OCI-LY3 (cell line): ENCODE measurements at regions not wholly inside any gene's neighbourhood (a gene's known extent, or its start where the extent isn't known, plus 50 kb on each side); places are given as distances from the start of the nearest gene placed in this dataset.

ENCODE experiments used
- H2AFZ ChIP-seq: fragments of 200-600, 300-600 bp; shearing (Covaris generic); 2 replicates; pipeline ENCODE4 v1.6.0; 2014; ENCODE audit warnings: antibody characterized with exemption, low read depth, low read length
- H3K27ac ChIP-seq: fragments of 200-600, 300-600 bp; sonication (generic); 2 replicates; pipeline ENCODE4 v1.5.1; 2014; ENCODE audit warnings: mild to moderate bottlenecking, low read length, moderate library complexity, mixed read lengths
- H3K27me3 ChIP-seq: fragments of 200-600, 300-600 bp; sonication (generic); 2 replicates; pipeline ENCODE4 v1.6.1; 2014; ENCODE audit warnings: low read depth, low read length, mixed read lengths
- H3K36me3 ChIP-seq: fragments of 200-600, 300-600 bp; sonication (generic); replicated peaks from 2 replicates; pipeline ENCODE3; 2014; ENCODE audit warnings: low read depth, low read length, mixed read lengths
- H3K4me1 ChIP-seq: fragments of 300-600, 200-600 bp; sonication (generic); 2 replicates; pipeline ENCODE4 v1.6.1; 2014; ENCODE audit warnings: low read length, mixed read lengths
- H3K4me2 ChIP-seq: fragments of 200-600, 300-600 bp; sonication (generic); 2 replicates; pipeline ENCODE4 v1.6.1; 2014; ENCODE audit warnings: low read length, mixed read lengths
- H3K4me3 ChIP-seq: fragments of 300-600, 200-600 bp; sonication (generic); 2 replicates; pipeline ENCODE4 v1.5.1; 2014; ENCODE audit warnings: antibody characterized with exemption, mild to moderate bottlenecking, low read length, moderate library complexity
- H3K79me2 ChIP-seq: fragments of 300-600, 200-600 bp; shearing (Covaris generic); 2 replicates; pipeline ENCODE4 v1.6.1; 2014; ENCODE audit warnings: mild to moderate bottlenecking, low read length, mixed read lengths
- H3K9ac ChIP-seq: fragments of 300-600, 200-600 bp; shearing (Covaris generic); 2 replicates; pipeline ENCODE4 v1.6.0; 2014; ENCODE audit warnings: mild to moderate bottlenecking, low read length, moderate library complexity
- H3K9me3 ChIP-seq: fragments of 200-600, 300-600 bp; shearing (Covaris generic); 2 replicates; pipeline ENCODE4 v1.6.1; 2014; ENCODE audit warnings: low read length, mixed read lengths; ENCODE audit not compliant: insufficient read depth
- H4K20me1 ChIP-seq: fragments of 200-600, 300-600 bp; sonication (generic); 2 replicates; pipeline ENCODE4 v1.6.1; 2016; ENCODE audit warnings: low read length, mixed read lengths; ENCODE audit not compliant: insufficient read depth
- EZH2phosphoT487 ChIP-seq: fragments of 200-600 bp; shearing (Covaris generic); IDR thresholded peaks from 2 replicates; pipeline ENCODE4 v1.6.1; 2018; ENCODE audit warnings: antibody characterized with exemption, mixed run types, low read depth
- TF ChIP-seq, protein P1 (sequence below): fragments of 200-600, 300-600 bp; sonication (generic); IDR thresholded peaks from 2 replicates; pipeline ENCODE4 v1.5.1; 2014; ENCODE audit warnings: antibody characterized with exemption, low read length, low read depth

DNA sequence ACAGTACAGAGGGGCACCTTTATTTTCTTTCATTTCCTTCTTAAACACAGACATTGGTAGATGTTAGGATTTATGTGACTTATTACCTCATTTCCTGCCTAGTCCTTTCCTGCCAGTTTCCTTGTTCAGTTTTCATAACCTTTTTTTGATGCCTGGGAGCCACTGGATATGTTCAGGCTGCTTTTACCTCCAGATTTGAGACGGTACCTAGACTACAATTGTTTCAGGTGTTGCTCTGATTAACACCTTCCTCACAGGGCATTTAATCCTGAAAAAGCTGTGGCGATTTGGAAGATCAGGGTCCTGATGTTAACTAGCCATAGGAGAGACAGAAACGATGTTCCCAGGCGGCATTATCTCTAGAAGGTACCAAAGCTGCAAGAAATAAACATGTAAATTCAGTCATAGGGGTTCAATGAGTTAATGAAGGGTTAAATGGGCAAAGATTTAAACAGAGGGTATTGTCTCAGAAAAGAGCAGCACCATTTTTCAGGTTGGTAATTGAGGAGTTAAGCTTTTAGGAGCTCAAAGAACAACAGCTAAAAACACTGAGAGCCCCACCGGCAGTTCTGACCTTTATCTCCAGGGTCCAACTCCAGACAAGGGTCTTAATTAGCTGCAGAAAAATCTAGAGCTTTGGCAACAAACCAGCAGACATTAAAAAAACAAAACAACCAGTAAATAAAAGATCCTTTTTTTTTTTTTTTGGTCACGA, 93.3 kb downstream of the HRH4 start:
- Histone ChIP-seq H3K9ac (no peak overlapping the region), H3K4me2 (no peak overlapping the region), H3K27ac (no peak overlapping the region), H3K4me1 (no peaks in the 10 kb centered on the region), H3K79me2 (no peaks in the 10 kb centered on the region), H3K27me3 (peaks cover 3% of the 10 kb centered on the region; the same call in 1 of the 2 replicates), H4K20me1 (no peaks in the 10 kb centered on the region), H3K4me3 (no peak overlapping the region), H3K36me3 (no peaks in the 10 kb centered on the region), H2AFZ (no peak overlapping the region), H3K9me3 (no peaks in the 10 kb centered on the region)
- TF ChIP-seq EZH2phosphoT487: no peak
- TF ChIP-seq, protein P1, sequence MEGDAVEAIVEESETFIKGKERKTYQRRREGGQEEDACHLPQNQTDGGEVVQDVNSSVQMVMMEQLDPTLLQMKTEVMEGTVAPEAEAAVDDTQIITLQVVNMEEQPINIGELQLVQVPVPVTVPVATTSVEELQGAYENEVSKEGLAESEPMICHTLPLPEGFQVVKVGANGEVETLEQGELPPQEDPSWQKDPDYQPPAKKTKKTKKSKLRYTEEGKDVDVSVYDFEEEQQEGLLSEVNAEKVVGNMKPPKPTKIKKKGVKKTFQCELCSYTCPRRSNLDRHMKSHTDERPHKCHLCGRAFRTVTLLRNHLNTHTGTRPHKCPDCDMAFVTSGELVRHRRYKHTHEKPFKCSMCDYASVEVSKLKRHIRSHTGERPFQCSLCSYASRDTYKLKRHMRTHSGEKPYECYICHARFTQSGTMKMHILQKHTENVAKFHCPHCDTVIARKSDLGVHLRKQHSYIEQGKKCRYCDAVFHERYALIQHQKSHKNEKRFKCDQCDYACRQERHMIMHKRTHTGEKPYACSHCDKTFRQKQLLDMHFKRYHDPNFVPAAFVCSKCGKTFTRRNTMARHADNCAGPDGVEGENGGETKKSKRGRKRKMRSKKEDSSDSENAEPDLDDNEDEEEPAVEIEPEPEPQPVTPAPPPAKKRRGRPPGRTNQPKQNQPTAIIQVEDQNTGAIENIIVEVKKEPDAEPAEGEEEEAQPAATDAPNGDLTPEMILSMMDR: no peak

DNA sequence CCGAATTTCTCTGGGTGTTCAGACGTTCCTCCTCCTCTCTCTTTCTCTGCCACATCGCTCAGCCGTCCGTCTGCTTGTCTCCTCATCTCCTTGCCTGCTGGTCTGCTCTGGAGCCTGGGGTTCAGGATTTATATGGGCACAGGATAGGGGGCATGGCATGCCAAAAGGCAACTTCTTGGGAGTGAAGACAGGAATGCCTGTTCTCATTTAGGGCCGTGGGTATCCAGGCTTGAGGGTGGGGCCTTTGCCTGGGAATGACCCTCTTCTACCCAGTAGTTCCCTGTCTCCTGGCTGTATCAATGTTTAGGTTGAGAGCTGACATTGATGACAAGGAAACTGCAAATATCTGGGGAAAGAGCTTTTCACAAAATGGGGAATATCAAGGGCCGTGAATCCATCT, 98.0 kb downstream of the HRH4 start:
- Histone ChIP-seq H3K4me2 (no peak overlapping the region), H3K27ac (no peak overlapping the region), H3K27me3 (peaks cover 9% of the 10 kb centered on the region), H4K20me1 (no peaks in the 10 kb centered on the region), H3K9me3 (no peaks in the 10 kb centered on the region), H3K4me1 (no peaks in the 10 kb centered on the region), H2AFZ (no peak overlapping the region), H3K9ac (no peak overlapping the region), H3K79me2 (no peaks in the 10 kb centered on the region), H3K4me3 (no peak overlapping the region), H3K36me3 (no peaks in the 10 kb centered on the region)
- TF ChIP-seq EZH2phosphoT487: no peak

DNA sequence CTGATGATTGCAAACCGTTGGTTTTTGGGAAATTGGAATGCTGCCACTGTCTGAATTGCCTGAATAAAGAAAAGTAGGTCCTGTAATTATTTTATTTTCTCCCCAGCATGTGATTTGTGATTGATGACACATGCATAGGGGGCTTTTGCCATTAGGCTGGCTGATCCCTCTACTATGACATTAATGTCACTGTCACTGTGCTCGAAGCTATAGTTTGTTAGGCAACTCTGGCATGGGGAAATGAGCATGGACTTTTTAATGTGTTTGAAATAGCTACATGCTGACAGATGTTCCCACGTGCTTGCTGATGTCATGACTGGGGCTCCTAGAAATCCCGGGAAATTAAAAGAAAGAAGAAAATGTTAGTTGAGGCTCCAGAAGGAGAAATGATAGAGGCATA, 99.1 kb downstream of the HRH4 start:
- Histone ChIP-seq H3K27ac (no peak overlapping the region), H3K9ac (no peak overlapping the region), H3K79me2 (no peaks in the 10 kb centered on the region), H3K4me1 (no peaks in the 10 kb centered on the region), H3K4me3 (no peak overlapping the region), H3K36me3 (no peaks in the 10 kb centered on the region), H3K9me3 (no peaks in the 10 kb centered on the region), H2AFZ (no peak overlapping the region), H4K20me1 (no peaks in the 10 kb centered on the region), H3K4me2 (no peak overlapping the region), H3K27me3 (peaks cover 6% of the 10 kb centered on the region; the same call in 1 of the 2 replicates)
- TF ChIP-seq EZH2phosphoT487: no peak
- TF ChIP-seq, protein P1: no peak

DNA sequence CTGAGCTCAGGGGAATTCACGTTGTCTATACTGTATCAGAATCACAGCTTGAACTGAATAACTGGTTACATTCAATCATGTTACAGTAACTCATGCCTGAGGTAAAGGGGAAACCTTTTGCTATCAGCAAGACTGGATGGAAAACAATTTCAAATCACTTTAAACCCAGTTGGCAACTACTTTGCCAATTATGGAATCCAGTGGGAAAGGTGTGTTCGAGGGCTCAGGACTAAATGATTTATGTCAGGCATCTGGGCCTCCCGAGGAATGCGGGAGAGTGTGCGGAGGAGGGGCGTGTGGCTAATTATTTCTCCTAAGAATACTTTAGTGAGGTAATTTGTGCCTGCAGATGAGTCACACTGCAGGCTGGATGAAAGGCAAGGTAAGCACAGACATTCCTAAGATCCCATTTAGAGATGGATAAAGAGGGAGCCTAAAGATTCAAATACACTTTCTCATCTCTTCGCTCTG, 100.1 kb downstream of the HRH4 start:
- H3K27me3 ChIP-seq: peaks cover 6% of the 10 kb centered on the region; the same call in 1 of the 2 replicates
- H3K4me1 ChIP-seq: no peaks in the 10 kb centered on the region
- no peak for TF ChIP-seq EZH2phosphoT487
- TF ChIP-seq, protein P1: no peak
- no peaks in the 10 kb centered on the region for H4K20me1 ChIP-seq
- H3K4me3 ChIP-seq: no peak overlapping the region
- H3K79me2 ChIP-seq: no peaks in the 10 kb centered on the region
- H3K9ac ChIP-seq: no peak overlapping the region
- H3K4me2 ChIP-seq: no peak overlapping the region
- no peaks in the 10 kb centered on the region for H3K9me3 ChIP-seq
- H2AFZ ChIP-seq: no peak overlapping the region
- no peak overlapping the region for H3K27ac ChIP-seq
- no peaks in the 10 kb centered on the region for H3K36me3 ChIP-seq
